DOHH2 (cell line): ENCODE measurements at regions not wholly inside any gene's neighbourhood (a gene's known extent, or its start where the extent isn't known, plus 50 kb on each side); places are given as distances from the start of the nearest gene placed in this dataset.

Experiments
- CTCF ChIP-seq: fragments of 200-600 bp; sonication (generic); IDR thresholded peaks from one replicate; pipeline ENCODE4 v1.5.1; 2014; ENCODE audit warnings: antibody characterized with exemption, mild to moderate bottlenecking, low read depth, low read length; ENCODE audit not compliant: poor library complexity, severe bottlenecking
- EZH2phosphoT487 ChIP-seq: fragments of 200-600 bp; sonication (generic); IDR thresholded peaks from 2 replicates; pipeline ENCODE4 v1.6.1; 2017; ENCODE audit warnings: borderline replicate concordance, mild to moderate bottlenecking, antibody characterized with exemption, low read length, moderate library complexity, mixed read lengths

- TF ChIP-seq CTCF (no peak), EZH2phosphoT487 (no peak)
These were observed 113.1 kb upstream of the PTPN1 start for GRCh38 chr20:50397058-50397457.
